ENCODE measurements at regions not wholly inside any gene's neighbourhood (a gene's known extent, or its start where the extent isn't known, plus 50 kb on each side); places are given as distances from the start of the nearest gene placed in this dataset.

- no peak overlapping the region for H3K4me3 ChIP-seq (ENCODE audit: low read depth, low read length)
- no peak for FAIRE-seq
- TF ChIP-seq CTCF (IDR thresholded peaks at IDR 0.05; ENCODE audit: insufficient read depth, low read length, severe bottlenecking): no peak
Measured at GRCh38 chr16:65684230-65684629, 562.4 kb upstream of the CDH11 start.

GRCh38 chr16:65681406-65681805 lies 559.5 kb upstream of the CDH11 start:
- Histone ChIP-seq H3K4me3 (ENCODE audit: low read depth, low read length) (no peak overlapping the region), H3K36me3 (ENCODE audit: control insufficient read depth, insufficient read depth, low read length) (no peaks in the 10 kb centered on the region), H3K27me3 (ENCODE audit: control insufficient read depth, insufficient read depth, low read length) (no peaks in the 10 kb centered on the region)
- TF ChIP-seq CTCF (IDR thresholded peaks at IDR 0.05; ENCODE audit: insufficient read depth, low read length, severe bottlenecking): no peak
- DNase-seq (ENCODE audit: low read depth) (no peak), FAIRE-seq (no peak)

More at GRCh38 chr16:65684230-65684629, 562.4 kb upstream of the CDH11 start:
- Histone ChIP-seq H3K27me3 (ENCODE audit: control insufficient read depth, insufficient read depth, low read length) (no peaks in the 10 kb centered on the region), H3K36me3 (ENCODE audit: control insufficient read depth, insufficient read depth, low read length) (no peaks in the 10 kb centered on the region)
- no peak for DNase-seq (ENCODE audit: low read depth)

- DNase-seq (ENCODE audit: low read depth) (no peak), FAIRE-seq (no peak)
- Histone ChIP-seq H3K36me3 (ENCODE audit: control insufficient read depth, insufficient read depth, low read length) (no peaks in the 10 kb centered on the region), H3K27me3 (ENCODE audit: control insufficient read depth, insufficient read depth, low read length) (no peaks in the 10 kb centered on the region), H3K4me3 (ENCODE audit: low read depth, low read length) (no peak overlapping the region)
- no peak for TF ChIP-seq CTCF (IDR thresholded peaks at IDR 0.05; ENCODE audit: insufficient read depth, low read length, severe bottlenecking)
Measured at GRCh38 chr16:65679785-65680184, 557.9 kb upstream of the CDH11 start.

- FAIRE-seq: no peak
- DNase-seq (ENCODE audit: low read depth): no peak
- Histone ChIP-seq H3K4me3 (ENCODE audit: low read depth, low read length) (no peak overlapping the region), H3K36me3 (ENCODE audit: control insufficient read depth, insufficient read depth, low read length) (no peaks in the 10 kb centered on the region), H3K27me3 (ENCODE audit: control insufficient read depth, insufficient read depth, low read length) (no peaks in the 10 kb centered on the region)
- no peak for TF ChIP-seq CTCF (IDR thresholded peaks at IDR 0.05; ENCODE audit: insufficient read depth, low read length, severe bottlenecking)
Measured at GRCh38 chr16:65675161-65675560, 553.3 kb upstream of the CDH11 start.

- Histone ChIP-seq H3K36me3 (ENCODE audit: control insufficient read depth, insufficient read depth, low read length) (no peaks in the 10 kb centered on the region), H3K27me3 (ENCODE audit: control insufficient read depth, insufficient read depth, low read length) (no peaks in the 10 kb centered on the region), H3K4me3 (ENCODE audit: low read depth, low read length) (no peak overlapping the region)
- no peak for TF ChIP-seq CTCF (IDR thresholded peaks at IDR 0.05; ENCODE audit: insufficient read depth, low read length, severe bottlenecking)
- DNase-seq (ENCODE audit: low read depth) (peak; percentile 72), FAIRE-seq (no peak)
Measured at GRCh38 chr16:65672960-65673359, 551.1 kb upstream of the CDH11 start.

- Histone ChIP-seq H3K27me3 (ENCODE audit: control insufficient read depth, insufficient read depth, low read length) (no peaks in the 10 kb centered on the region), H3K36me3 (ENCODE audit: control insufficient read depth, insufficient read depth, low read length) (no peaks in the 10 kb centered on the region), H3K4me3 (ENCODE audit: low read depth, low read length) (no peak overlapping the region)
- TF ChIP-seq CTCF (IDR thresholded peaks at IDR 0.05; ENCODE audit: insufficient read depth, low read length, severe bottlenecking): no peak
- FAIRE-seq: no peak
- no peak for DNase-seq (ENCODE audit: low read depth)
Measured at GRCh38 chr16:65671071-65671470, 549.2 kb upstream of the CDH11 start.

All from bronchial epithelial cell (primary cell).